ELF-1 (cell line): ENCODE measurements at regions not wholly inside any gene's neighbourhood (a gene's known extent, or its start where the extent isn't known, plus 50 kb on each side); places are given as distances from the start of the nearest gene placed in this dataset.

Experiments
- DNase-seq: peaks from one replicate; pipeline ENCODE4 v3.0.0-alpha.2; 2016; ENCODE audit warnings: low read depth, low spot score

- no peak for DNase-seq
Observed at GRCh38 chr7:19213746-19214145, 68.5 kb upstream of the FERD3L start.

- no peak for DNase-seq
Observed at GRCh38 chr7:19210893-19211413, 65.7 kb upstream of the FERD3L start.

- DNase-seq = no peak
Observed at GRCh38 chr7:19209166-19209696, 64.0 kb upstream of the FERD3L start.

- no peak for DNase-seq
Observed at GRCh38 chr7:19206721-19207120, 61.5 kb upstream of the FERD3L start.

- no peak for DNase-seq
Observed at GRCh38 chr7:19203686-19204085, 58.5 kb upstream of the FERD3L start.

GRCh38 chr7:19202599-19202998, 57.4 kb upstream of the FERD3L start:
- DNase-seq = no peak
